CMK (cell line): ENCODE measurements at regions not wholly inside any gene's neighbourhood (a gene's known extent, or its start where the extent isn't known, plus 50 kb on each side); places are given as distances from the start of the nearest gene placed in this dataset.

ENCODE experiments used
- DNase-seq: peaks from one replicate; pipeline ENCODE4 v3.0.0-alpha.2; 2010; ENCODE audit warnings: low read depth

DNA sequence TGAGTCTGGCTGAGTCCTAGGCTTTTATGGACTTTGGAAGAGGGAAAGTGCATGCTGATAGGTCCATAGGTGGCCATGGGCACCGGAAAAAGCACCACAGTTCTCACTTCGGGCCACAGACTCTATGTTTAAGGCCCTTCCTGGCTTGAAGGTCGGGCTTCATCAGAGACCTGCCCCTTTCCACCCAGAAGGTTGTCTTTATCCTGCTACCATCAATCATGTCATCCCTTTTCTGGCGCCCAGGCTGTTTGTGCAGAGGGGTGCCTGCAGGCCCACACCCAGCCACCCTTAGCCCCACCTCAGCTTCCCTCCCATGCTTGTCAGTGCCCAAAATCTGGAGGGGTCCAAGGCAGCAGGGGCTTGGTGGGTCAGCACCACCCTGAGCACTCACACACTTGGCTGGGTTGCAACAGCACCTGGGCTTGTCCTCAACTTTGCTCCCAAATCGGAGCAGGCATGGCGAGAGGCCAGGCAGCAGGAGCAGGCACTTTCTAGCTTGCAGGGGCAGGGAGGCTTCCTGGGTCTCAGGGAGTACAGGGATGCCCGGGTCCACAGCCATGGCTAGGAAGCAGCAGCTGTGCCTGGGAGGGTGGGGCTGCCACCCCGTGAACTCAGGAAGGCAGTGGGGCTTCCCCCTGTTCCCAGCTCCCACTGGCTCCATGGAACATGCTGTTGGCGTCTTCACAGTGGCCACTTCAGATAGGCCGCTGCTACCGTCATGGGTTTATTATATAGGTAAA, 63.8 kb upstream of the TOM1L1 start:
- no peak for DNase-seq

DNA sequence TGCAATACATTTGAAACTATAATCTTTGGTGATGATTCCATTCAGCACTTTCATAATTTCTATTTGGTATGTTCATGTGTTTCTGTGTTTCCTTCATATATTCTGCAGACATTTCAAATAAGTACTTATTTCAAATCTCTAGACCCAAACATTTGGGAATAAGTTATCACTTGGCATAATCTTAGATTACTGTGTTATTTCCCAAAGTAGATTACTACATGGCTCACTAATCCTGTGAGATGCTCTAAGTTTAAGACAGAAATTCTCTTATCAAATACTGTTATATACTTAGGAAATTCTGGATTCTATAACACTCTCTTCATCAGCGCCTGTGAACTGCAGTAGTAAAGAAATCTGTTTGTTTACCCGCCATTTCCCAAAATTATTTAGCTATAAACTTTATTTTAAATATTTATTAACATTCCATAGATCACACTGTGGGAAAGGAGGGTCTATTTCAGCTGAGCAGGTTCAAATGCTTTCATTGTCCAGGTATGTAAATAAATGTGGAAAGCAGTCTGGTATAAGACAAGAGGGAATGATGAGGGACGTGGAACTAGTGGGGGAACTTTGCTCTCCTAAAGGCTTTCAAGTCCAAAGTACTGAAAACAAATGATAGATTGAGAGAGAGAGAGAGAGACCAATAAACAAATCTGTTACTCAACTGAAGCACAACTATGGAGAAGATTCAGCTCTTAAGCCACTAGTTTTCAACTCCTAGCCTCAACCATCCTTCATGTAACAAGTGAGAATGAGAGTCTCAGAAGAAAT, 61.8 kb upstream of the TOM1L1 start:
- no peak for DNase-seq

DNA sequence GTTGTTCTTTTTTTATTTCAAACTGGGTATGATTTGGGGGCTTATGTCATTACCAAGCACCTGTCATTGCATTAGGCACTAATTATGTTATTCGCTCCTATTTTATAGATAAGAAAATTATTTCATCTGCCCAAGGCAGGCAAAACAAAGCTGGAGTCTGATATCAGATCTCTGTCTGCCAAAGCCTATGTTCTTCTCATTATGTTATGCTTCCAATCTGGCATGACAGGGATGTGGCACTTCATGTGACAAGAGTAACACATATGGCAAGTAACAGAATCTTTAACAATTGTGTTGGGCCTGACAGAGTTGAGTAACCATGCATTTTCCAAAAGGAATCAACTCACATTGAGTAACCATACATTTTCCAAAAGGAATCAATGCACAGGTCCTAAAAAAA, 61.2 kb upstream of the TOM1L1 start:
- DNase-seq, result no peak

DNA sequence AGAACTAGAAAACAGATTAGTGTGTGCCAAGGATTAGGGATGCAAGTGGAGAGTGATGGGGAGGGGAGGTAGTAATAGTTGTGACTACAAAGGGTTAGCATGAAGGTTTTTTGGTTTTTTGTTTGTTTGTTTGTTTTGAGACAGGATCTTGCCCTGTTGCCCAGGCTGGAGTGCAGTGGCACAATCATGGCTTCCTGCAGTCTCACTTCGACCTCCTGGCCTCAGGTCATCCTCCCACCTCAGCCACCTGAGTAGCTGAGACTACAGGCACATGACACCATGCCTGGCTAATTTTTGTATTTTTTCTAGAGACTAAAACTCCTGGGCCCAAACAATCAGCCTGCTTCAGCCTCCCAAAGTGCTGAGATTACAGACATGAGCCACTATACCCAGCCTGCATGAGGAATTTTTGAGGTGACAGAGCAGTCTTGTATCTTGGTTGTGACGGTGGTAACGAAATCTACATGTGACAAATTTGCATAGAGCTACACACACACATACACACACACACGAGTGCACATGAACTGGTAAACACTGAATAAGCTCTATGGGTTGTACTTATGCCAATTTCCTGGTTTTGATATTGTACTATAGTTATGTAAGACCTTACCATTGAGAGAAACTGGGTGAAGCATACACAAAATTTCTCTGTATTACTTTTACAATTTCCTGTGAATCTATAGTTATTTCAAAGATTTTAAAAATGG, 59.6 kb upstream of the TOM1L1 start:
- DNase-seq, result no peak

DNA sequence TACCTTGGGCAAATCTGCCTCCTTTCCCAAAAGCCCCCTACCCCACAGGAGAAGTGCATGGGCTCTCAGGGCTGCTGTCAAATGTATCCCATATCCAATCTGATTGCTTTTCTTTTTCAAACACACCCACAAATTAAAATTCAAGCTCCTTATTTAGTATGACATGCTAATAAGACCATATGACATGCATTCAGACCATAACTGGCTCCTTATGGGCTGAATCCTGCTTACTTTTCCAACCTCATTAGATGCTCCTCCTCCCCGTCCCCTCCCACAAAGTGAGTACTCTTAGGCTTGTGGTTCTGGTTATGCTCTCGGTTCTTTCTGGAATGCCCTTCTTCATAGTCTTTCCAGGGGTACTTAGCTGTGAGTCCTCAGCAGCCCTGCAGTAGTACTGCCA, 59.0 kb upstream of the TOM1L1 start:
- DNase-seq, result no peak

DNA sequence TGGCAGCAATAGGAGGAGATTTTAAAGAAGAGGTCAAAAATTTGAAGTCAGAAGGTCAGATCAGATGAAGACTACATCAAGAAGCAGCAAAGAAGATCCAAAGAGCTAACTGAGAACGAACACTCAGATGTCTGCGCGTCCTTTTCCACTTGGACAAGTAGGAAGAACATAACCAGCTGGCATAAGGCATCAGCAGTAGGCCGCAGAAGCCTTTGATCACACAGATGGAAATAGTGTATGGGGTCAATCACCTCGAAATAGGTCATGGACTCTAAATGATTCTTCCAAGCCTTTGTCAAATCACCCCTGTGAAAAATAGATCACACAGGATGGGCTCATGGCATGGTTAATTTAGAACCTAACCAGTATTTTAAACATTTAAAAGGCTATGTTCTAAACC, 56.4 kb upstream of the TOM1L1 start:
- DNase-seq, result no peak

DNA sequence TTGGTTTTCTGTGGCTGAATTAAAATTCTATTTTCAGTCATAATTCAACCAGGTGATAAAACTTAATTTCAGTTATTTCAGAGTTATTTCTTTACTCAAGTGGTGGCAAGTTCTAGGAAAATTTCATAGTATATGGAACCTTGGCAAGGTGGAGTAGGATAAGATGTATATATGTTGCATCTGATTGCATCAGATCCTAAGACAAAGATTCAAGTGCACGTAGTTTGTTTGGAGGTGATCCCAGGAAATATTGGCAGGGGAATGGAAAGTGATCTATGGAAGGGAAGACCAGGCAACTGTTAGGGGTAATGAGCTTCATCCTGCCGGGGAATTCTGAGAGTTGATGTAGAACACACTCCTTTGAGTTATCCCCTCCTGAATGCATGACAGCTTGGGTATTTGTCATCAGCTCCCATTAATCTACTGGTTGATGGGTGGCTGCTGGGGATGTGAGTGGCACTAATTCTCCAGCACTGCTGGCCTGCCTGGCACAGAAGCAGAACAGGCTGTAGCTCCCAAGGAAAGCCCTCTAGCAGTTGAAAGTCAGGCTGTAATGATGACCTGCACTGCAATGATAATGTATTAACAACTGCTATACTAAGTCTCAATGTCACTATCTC, 52.2 kb upstream of the TOM1L1 start:
- no peak for DNase-seq

DNA sequence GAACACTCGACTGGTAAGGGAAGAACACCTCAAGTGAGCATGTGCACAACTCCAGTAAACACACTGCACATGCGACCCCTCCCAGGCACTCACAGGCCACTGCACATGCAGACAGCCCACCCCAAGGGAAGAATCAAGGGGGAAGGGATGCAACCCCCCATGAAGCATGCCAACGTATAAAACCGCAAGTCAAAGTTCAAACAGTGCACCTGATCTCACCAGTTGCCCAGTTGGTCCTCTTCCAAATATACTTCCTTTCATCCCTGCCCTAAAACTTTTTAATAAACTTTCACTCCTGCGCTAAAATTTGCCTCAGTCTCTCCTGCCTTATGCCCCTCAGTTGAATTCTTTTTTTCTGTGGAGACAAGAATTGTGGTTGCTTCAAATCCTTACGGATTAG, 51.0 kb upstream of the TOM1L1 start:
- no peak for DNase-seq
